ENCODE measurements at regions not wholly inside any gene's neighbourhood (a gene's known extent, or its start where the extent isn't known, plus 50 kb on each side); places are given as distances from the start of the nearest gene placed in this dataset.

DNA sequence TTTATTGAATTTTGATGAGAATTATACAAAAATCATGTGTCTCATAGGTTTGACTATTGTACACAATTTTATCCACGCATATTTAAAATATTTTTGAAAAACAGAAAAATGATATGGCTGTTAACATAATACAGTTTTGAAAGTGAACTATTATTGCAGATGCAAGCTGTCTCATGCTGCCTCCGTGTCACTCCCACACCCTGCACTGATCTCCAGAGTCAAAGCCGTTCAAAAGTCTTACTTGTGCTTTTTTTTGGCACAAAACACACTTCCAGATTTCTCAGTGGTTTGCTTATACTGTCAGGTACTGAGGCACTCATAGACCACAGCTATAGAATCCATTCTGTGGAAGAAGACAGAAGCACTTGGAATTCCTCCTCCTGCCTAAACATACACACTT, 243.1 kb upstream of the ADARB2 start:
- TF ChIP-seq, protein P1, sequence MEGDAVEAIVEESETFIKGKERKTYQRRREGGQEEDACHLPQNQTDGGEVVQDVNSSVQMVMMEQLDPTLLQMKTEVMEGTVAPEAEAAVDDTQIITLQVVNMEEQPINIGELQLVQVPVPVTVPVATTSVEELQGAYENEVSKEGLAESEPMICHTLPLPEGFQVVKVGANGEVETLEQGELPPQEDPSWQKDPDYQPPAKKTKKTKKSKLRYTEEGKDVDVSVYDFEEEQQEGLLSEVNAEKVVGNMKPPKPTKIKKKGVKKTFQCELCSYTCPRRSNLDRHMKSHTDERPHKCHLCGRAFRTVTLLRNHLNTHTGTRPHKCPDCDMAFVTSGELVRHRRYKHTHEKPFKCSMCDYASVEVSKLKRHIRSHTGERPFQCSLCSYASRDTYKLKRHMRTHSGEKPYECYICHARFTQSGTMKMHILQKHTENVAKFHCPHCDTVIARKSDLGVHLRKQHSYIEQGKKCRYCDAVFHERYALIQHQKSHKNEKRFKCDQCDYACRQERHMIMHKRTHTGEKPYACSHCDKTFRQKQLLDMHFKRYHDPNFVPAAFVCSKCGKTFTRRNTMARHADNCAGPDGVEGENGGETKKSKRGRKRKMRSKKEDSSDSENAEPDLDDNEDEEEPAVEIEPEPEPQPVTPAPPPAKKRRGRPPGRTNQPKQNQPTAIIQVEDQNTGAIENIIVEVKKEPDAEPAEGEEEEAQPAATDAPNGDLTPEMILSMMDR (IDR thresholded peaks at IDR 0.05), result no peak
- TF ChIP-seq POLR2A (IDR thresholded peaks at IDR 0.05) (no peak), POLR2AphosphoS5 (IDR thresholded peaks at IDR 0.05) (no peak)
